ENCODE measurements at regions not wholly inside any gene's neighbourhood (a gene's known extent, or its start where the extent isn't known, plus 50 kb on each side); places are given as distances from the start of the nearest gene placed in this dataset.
A peak's percentile ranks its signal among the peaks of the same experiment; 100 is the strongest.

- DNase-seq, result no peak
Measured at GRCh38 chr4:149296503-149296902, 519.1 kb downstream of the IQCM start.

- no peak for DNase-seq
Measured at GRCh38 chr4:149296084-149296483, 519.6 kb downstream of the IQCM start.

- no peak for DNase-seq
Measured at GRCh38 chr4:149294601-149295000, 521.0 kb downstream of the IQCM start.

GRCh38 chr4:149293046-149293649 lies 522.5 kb downstream of the IQCM start:
- DNase-seq, result no peak

GRCh38 chr4:149292425-149293007 lies 523.1 kb downstream of the IQCM start:
- no peak for DNase-seq

- no peak for DNase-seq
Measured at GRCh38 chr4:149291463-149291862, 524.2 kb downstream of the IQCM start.

- DNase-seq, result no peak
Measured at GRCh38 chr4:149280806-149281205, 534.8 kb downstream of the IQCM start.

GRCh38 chr4:149279776-149280175 lies 535.9 kb downstream of the IQCM start:
- no peak for DNase-seq

GRCh38 chr4:149279331-149279730 lies 536.3 kb downstream of the IQCM start:
- no peak for DNase-seq

GRCh38 chr4:149277705-149278104 lies 537.9 kb downstream of the IQCM start:
- DNase-seq, result no peak

GRCh38 chr4:149269835-149270234 lies 545.8 kb downstream of the IQCM start:
- DNase-seq, result no peak

- no peak for DNase-seq
Measured at GRCh38 chr4:149266301-149266700, 549.3 kb downstream of the IQCM start.

GRCh38 chr4:149265645-149266044 lies 550.0 kb downstream of the IQCM start:
- DNase-seq, result no peak

GRCh38 chr4:149264093-149264733 lies 551.4 kb downstream of the IQCM start:
- peak in 1 of 51 donors; percentile 1 for DNase-seq

- peak in 1 of 51 donors; percentile 1 for DNase-seq
Measured at GRCh38 chr4:149248191-149248764, 567.4 kb downstream of the IQCM start.

- no peak for DNase-seq
Measured at GRCh38 chr4:149247164-149247563, 568.5 kb downstream of the IQCM start.

GRCh38 chr4:149245333-149245732 lies 570.3 kb downstream of the IQCM start:
- DNase-seq, result no peak

- no peak for DNase-seq
Measured at GRCh38 chr4:149238097-149238496, 577.5 kb downstream of the IQCM start.

GRCh38 chr4:149234798-149235197 lies 580.8 kb downstream of the IQCM start:
- no peak for DNase-seq

- DNase-seq, result no peak
Measured at GRCh38 chr4:149223659-149224058, 592.0 kb downstream of the IQCM start.

GRCh38 chr4:149218672-149219071 lies 597.0 kb downstream of the IQCM start:
- DNase-seq, result no peak

- no peak for DNase-seq
Measured at GRCh38 chr4:149214301-149214700, 601.3 kb downstream of the IQCM start.

- no peak for DNase-seq
Measured at GRCh38 chr4:149211876-149212275, 603.8 kb downstream of the IQCM start.

All from hypothalamus (tissue), 51 donors.